ENCODE measurements at regions not wholly inside any gene's neighbourhood (a gene's known extent, or its start where the extent isn't known, plus 50 kb on each side); places are given as distances from the start of the nearest gene placed in this dataset.

GRCh38 chr15:59924096-59924495 is 80.0 kb upstream of the FOXB1 start:
- no peaks in the 10 kb centered on the region for H3K36me3 Mint-ChIP-seq
- POLR2A ChIA-PET = no interaction called here
- CTCF ChIA-PET = no interaction called here
- H3K4me1 Mint-ChIP-seq = peaks cover 11% of the 10 kb centered on the region
- no peak overlapping the region for H3K27ac Mint-ChIP-seq
- no peak for DNase-seq (ENCODE audit: low spot score)
- no peak overlapping the region for H3K4me3 Mint-ChIP-seq
- peaks cover 4% of the 10 kb centered on the region; the same call in 1 of the 2 replicates for H3K9me3 Mint-ChIP-seq
- no peak for ATAC-seq
- TF ChIP-seq FOXK1 (CRISPR knock-in tag; IDR thresholded peaks at IDR 0.05) = no peak
- no peak for TF ChIP-seq ZNF263 (CRISPR knock-in tag; IDR thresholded peaks at IDR 0.05; ENCODE audit: low read depth)
- H3K27me3 Mint-ChIP-seq (ENCODE audit: low read depth) = peaks cover 3% of the 10 kb centered on the region; the same call in 1 of the 2 replicates

GRCh38 chr15:59923508-59923907 is 80.6 kb upstream of the FOXB1 start:
- H3K9me3 Mint-ChIP-seq = peaks cover 4% of the 10 kb centered on the region; the same call in 1 of the 2 replicates
- peaks cover 3% of the 10 kb centered on the region; the same call in 1 of the 2 replicates for H3K27me3 Mint-ChIP-seq (ENCODE audit: low read depth)
- peaks cover 13% of the 10 kb centered on the region for H3K4me1 Mint-ChIP-seq
- POLR2A ChIA-PET = no interaction called here
- ATAC-seq (no peak), DNase-seq (ENCODE audit: low spot score) (no peak)
- TF ChIP-seq ATF2 (CRISPR knock-in tag; IDR thresholded peaks at IDR 0.05; ENCODE audit: borderline replicate concordance, low read depth) (no peak), EMX1 (CRISPR knock-in tag; IDR thresholded peaks at IDR 0.05) (no peak)
- CTCF ChIA-PET = no interaction called here
- H3K27ac Mint-ChIP-seq = no peak overlapping the region
- no peaks in the 10 kb centered on the region for H3K36me3 Mint-ChIP-seq
- H3K4me3 Mint-ChIP-seq = no peak overlapping the region

- no peak overlapping the region for H3K4me3 Mint-ChIP-seq
- TF ChIP-seq SP1 (CRISPR knock-in tag; conservative IDR thresholded peaks at IDR 0.05) (no peak), ARID4B (CRISPR knock-in tag; IDR thresholded peaks at IDR 0.05; ENCODE audit: borderline replicate concordance) (no peak), STAT6 (CRISPR knock-in tag; conservative IDR thresholded peaks at IDR 0.05; ENCODE audit: low read depth) (no peak), RELA (CRISPR knock-in tag; IDR thresholded peaks at IDR 0.05; ENCODE audit: borderline replicate concordance) (no peak), ZNF396 (CRISPR knock-in tag; IDR thresholded peaks at IDR 0.05; ENCODE audit: borderline replicate concordance) (no peak), ZNF532 (CRISPR knock-in tag; IDR thresholded peaks at IDR 0.05; ENCODE audit: borderline replicate concordance) (no peak), ZNF281 (CRISPR knock-in tag; IDR thresholded peaks at IDR 0.05) (no peak), JAZF1 (CRISPR knock-in tag; IDR thresholded peaks at IDR 0.05) (no peak)
Observed at GRCh38 chr15:59918994-59919951, 84.8 kb upstream of the FOXB1 start.

More at GRCh38 chr15:59918994-59919951, 84.8 kb upstream of the FOXB1 start:
- no peaks in the 10 kb centered on the region; the same call in 1 of the 2 replicates for H3K9me3 Mint-ChIP-seq
- H3K27ac Mint-ChIP-seq = no peak overlapping the region
- ATAC-seq = no peak
- POLR2A ChIA-PET = no interaction called here
- CTCF ChIA-PET = interaction anchor here (1.7 to 3.8 kb wide), 3 partner anchors 75 to 261 kb away, joined by 5 to 18 read pairs (median 17); no protein-coding TSS in a partner anchor
- H3K4me1 Mint-ChIP-seq = peaks cover 27% of the 10 kb centered on the region
- peaks cover 3% of the 10 kb centered on the region; the same call in 1 of the 2 replicates for H3K27me3 Mint-ChIP-seq (ENCODE audit: low read depth)
- H3K36me3 Mint-ChIP-seq = no peaks in the 10 kb centered on the region
- DNase-seq (ENCODE audit: low spot score) = no peak

All from WTC11 (cell line).